ENCODE measurements at regions not wholly inside any gene's neighbourhood (a gene's known extent, or its start where the extent isn't known, plus 50 kb on each side); places are given as distances from the start of the nearest gene placed in this dataset.

DNA sequence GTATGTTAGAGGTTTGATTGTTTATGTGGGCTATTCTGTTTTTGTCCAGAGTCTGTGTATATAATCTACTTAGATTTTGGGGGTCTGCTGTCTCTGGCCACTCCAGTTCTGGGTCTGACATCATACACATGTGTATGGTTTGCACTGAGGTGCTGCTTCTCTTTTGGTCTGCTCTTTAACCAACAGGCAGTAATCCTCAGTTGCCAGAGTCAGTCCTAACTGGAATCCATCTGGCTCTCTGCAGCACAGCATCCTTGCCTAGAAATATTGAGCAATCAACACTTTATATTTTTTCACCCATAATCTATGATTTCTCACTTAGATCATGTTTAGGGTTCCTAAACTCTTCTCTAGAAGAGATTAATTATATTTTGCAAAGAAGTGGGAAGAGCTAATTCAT, 98.3 kb upstream of the SFRP2 start:
- Histone ChIP-seq H3K9me2 (replicated peaks; ENCODE audit: insufficient read depth, low read length) (no peaks in the 10 kb centered on the region), H4K20me1 (ENCODE audit: low read depth, low read length) (no peaks in the 10 kb centered on the region), H3K27me3 (ENCODE audit: low read length) (no peaks in the 10 kb centered on the region), H3F3A (ENCODE audit: insufficient read depth) (no peaks in the 10 kb centered on the region), H3K4me2 (ENCODE audit: low read depth, low read length, poor library complexity, severe bottlenecking) (no peak overlapping the region), H3K9me3 (ENCODE audit: insufficient read depth, low read length) (no peaks in the 10 kb centered on the region), H3K79me2 (ENCODE audit: insufficient read depth, low read length) (no peaks in the 10 kb centered on the region), H3K36me3 (ENCODE audit: low read length) (no peaks in the 10 kb centered on the region), H3K9ac (ENCODE audit: low read length) (no peak overlapping the region), H2AFZ (ENCODE audit: low read depth, low read length, severe bottlenecking) (no peak overlapping the region), H3K27ac (ENCODE audit: low read depth, low read length) (no peak overlapping the region), H3K4me3 (ENCODE audit: insufficient read depth, low read length, poor library complexity, severe bottlenecking) (no peak overlapping the region)
- TF ChIP-seq EZH2phosphoT487 (conservative IDR thresholded peaks at IDR 0.05; ENCODE audit: low read length) = no peak
- TF ChIP-seq, protein P1, sequence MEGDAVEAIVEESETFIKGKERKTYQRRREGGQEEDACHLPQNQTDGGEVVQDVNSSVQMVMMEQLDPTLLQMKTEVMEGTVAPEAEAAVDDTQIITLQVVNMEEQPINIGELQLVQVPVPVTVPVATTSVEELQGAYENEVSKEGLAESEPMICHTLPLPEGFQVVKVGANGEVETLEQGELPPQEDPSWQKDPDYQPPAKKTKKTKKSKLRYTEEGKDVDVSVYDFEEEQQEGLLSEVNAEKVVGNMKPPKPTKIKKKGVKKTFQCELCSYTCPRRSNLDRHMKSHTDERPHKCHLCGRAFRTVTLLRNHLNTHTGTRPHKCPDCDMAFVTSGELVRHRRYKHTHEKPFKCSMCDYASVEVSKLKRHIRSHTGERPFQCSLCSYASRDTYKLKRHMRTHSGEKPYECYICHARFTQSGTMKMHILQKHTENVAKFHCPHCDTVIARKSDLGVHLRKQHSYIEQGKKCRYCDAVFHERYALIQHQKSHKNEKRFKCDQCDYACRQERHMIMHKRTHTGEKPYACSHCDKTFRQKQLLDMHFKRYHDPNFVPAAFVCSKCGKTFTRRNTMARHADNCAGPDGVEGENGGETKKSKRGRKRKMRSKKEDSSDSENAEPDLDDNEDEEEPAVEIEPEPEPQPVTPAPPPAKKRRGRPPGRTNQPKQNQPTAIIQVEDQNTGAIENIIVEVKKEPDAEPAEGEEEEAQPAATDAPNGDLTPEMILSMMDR (IDR thresholded peaks at IDR 0.05; ENCODE audit: insufficient read depth, low read length, poor library complexity, severe bottlenecking) = no peak

DNA sequence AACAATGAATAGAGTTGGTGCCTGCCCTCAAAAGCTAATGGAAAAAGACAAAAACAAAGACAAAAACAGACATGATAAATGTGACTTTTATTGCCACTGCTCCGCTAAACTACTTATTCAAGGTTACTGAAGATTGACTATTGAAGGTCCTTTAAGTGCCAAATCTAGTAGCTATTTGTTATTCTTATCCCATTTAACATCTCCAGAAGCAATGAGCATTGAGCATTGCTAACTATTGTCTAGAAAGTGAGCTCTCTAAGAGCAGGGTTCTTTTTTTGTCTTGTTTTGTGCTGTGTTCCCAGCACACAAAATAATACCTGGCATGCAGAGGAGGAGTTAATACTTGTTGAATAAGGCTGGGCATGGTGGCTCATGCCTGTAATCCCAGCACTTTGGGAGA, 95.4 kb upstream of the SFRP2 start:
- no peak overlapping the region for H3K4me2 ChIP-seq (ENCODE audit: low read depth, low read length, poor library complexity, severe bottlenecking)
- TF ChIP-seq, protein P1 (IDR thresholded peaks at IDR 0.05; ENCODE audit: insufficient read depth, low read length, poor library complexity, severe bottlenecking) = no peak
- no peak for TF ChIP-seq EZH2phosphoT487 (conservative IDR thresholded peaks at IDR 0.05; ENCODE audit: low read length)
- H3K27ac ChIP-seq (ENCODE audit: low read depth, low read length) = no peak overlapping the region
- H4K20me1 ChIP-seq (ENCODE audit: low read depth, low read length) = no peaks in the 10 kb centered on the region
- H3K4me3 ChIP-seq (ENCODE audit: insufficient read depth, low read length, poor library complexity, severe bottlenecking) = no peak overlapping the region
- H3K9ac ChIP-seq (ENCODE audit: low read length) = no peak overlapping the region
- H2AFZ ChIP-seq (ENCODE audit: low read depth, low read length, severe bottlenecking) = no peak overlapping the region
- H3K27me3 ChIP-seq (ENCODE audit: low read length) = no peaks in the 10 kb centered on the region
- no peaks in the 10 kb centered on the region for H3K9me2 ChIP-seq (replicated peaks; ENCODE audit: insufficient read depth, low read length)
- H3K36me3 ChIP-seq (ENCODE audit: low read length) = no peaks in the 10 kb centered on the region
- no peaks in the 10 kb centered on the region for H3K79me2 ChIP-seq (ENCODE audit: insufficient read depth, low read length)
- H3K9me3 ChIP-seq (ENCODE audit: insufficient read depth, low read length) = peaks cover 15% of the 10 kb centered on the region; the same call in 1 of the 2 replicates
- H3F3A ChIP-seq (ENCODE audit: insufficient read depth) = no peaks in the 10 kb centered on the region

DNA sequence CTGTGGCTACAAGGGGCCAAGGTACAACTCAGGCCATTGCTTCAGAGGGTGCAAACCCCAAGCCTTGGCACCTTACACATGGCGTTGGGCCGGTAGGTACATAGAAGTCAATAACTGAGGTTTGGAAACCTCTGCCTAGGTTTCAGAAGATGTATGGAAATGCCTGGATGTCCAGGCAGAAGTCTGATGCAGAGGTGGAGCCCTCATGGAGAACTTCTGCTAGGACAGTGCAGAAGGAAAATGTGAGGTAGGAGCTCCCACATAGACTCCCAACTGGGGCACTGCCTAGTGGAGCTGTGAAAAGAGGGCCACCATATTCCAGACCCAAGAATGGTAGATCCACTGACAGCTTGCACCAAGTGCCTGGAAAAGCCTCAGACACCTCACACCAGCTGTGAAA, 92.1 kb upstream of the SFRP2 start:
- H3K79me2 ChIP-seq (ENCODE audit: insufficient read depth, low read length) = no peaks in the 10 kb centered on the region
- H2AFZ ChIP-seq (ENCODE audit: low read depth, low read length, severe bottlenecking) = no peak overlapping the region
- TF ChIP-seq, protein P1 (IDR thresholded peaks at IDR 0.05; ENCODE audit: insufficient read depth, low read length, poor library complexity, severe bottlenecking) = no peak
- no peak for TF ChIP-seq EZH2phosphoT487 (conservative IDR thresholded peaks at IDR 0.05; ENCODE audit: low read length)
- H3K4me3 ChIP-seq (ENCODE audit: insufficient read depth, low read length, poor library complexity, severe bottlenecking) = no peak overlapping the region
- H3K9me2 ChIP-seq (replicated peaks; ENCODE audit: insufficient read depth, low read length) = no peaks in the 10 kb centered on the region
- H3K36me3 ChIP-seq (ENCODE audit: low read length) = no peaks in the 10 kb centered on the region
- H3K27ac ChIP-seq (ENCODE audit: low read depth, low read length) = no peak overlapping the region
- no peaks in the 10 kb centered on the region for H3K27me3 ChIP-seq (ENCODE audit: low read length)
- H3K4me2 ChIP-seq (ENCODE audit: low read depth, low read length, poor library complexity, severe bottlenecking) = no peak overlapping the region
- H3K9me3 ChIP-seq (ENCODE audit: insufficient read depth, low read length) = peaks cover 15% of the 10 kb centered on the region; the same call in 1 of the 2 replicates
- no peaks in the 10 kb centered on the region for H3F3A ChIP-seq (ENCODE audit: insufficient read depth)
- H3K9ac ChIP-seq (ENCODE audit: low read length) = no peak overlapping the region
- no peaks in the 10 kb centered on the region for H4K20me1 ChIP-seq (ENCODE audit: low read depth, low read length)
